ENCODE measurements at regions not wholly inside any gene's neighbourhood (a gene's known extent, or its start where the extent isn't known, plus 50 kb on each side); places are given as distances from the start of the nearest gene placed in this dataset.
"Not testable (repeated sequence)": the region's sequence is repeated elsewhere in the genome, so short reads cannot be mapped to it uniquely, and the experiment has no call there.

DNA sequence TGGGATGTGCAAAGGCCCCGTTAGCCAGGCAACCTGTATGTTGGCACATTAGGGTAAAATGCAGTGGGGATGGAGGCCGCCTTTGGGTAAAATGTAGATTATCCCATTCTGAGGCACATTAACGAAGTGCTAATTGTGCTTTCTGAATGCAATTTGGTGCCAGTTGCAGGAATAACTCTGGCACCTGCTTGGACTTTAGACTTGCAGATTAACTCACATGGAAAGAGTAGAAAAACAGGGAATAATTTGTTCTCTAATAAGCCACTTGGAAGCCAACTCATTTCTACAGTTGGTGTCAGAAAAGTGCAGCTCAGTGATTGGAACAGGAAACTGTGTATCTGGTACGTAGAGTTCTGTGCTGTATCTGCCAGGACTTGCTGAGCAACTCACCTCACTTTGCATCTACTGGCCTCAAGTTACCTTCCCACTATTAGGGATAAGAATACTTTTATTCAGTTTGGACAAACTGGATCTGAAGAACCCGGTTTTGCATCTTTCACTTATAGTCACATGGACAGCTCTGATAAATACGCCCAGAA, 377.4 kb upstream of the PODXL start:
- DNase-seq: no peak

DNA sequence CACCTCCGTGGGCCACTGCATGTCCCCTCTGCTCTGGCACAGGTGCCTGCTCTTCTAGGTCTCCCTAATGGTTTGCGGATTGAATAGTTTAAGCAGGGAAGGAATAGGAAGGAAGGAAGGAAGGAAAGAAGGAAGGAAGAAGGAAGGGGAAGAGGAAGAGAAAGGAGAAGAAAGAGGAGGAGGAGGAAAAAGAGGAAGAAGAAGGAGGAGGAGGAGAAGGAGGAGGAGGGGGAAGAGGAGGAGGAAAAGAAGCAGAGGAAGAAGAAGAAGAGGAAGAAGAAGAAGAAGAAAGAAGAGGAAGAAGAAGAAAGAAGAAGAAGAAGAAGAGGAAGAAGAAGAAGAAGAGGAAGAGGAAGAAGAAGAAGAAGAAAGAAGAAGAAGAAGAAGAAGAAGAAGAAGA, 376.8 kb upstream of the PODXL start:
- not testable (repeated sequence) for DNase-seq

DNA sequence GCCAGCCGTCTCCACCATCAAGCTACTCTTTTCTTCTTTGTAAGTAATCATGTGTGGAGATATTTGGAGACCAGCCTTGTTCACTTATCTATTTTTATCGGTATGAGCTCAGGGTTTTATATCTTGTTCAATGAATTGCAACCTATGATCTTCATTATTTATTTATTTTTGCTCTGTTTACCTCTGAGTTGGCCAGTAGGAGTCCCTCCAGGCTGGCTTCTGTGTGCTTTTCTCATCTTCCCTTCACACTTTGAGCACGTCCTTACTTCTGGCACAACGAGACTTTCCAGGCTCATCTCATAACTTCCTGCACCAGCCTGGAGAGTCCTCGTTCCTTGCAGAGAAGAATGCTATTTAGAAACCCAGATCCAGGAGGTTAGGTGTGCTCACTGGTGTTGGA, 375.8 kb upstream of the PODXL start:
- DNase-seq: no peak

DNA sequence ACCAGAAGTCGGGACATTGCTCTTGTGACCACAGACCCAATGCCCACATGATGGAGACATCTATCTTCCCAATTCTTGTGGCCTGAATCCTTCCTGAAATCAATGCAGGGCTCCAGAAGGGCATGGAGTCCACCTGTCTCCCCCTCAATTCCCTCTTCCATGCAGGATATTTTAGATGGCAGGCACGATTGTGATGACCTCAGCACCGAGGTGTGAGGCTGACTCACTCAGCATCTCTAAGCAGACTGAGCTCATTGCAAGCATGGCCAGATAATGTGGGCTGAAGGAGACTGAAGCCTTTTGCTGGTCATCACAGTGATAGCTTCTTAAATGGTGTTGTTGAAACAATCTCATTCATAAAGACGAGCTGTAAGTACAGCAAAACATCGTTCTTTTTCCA, 374.9 kb upstream of the PODXL start:
- no peak for DNase-seq

DNA sequence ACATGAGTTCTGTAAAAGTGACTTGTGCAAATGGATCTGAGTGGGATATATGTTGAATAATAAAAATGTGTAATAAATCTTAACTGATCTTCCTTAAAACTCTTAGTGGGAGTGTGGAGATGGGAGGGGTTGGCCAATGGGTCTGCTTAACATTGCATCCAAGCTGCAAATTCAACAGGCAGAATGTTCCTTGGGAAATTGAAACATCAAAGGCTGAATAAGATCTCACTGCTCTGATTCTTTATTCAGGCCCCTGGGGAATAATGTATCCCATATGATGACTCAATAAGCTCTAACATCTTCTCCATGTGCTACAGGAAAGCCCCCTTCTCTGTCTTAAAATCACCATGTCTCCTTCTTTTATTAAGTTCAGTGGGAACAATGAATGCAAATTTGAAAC, 373.2 kb upstream of the PODXL start:
- no peak for DNase-seq

DNA sequence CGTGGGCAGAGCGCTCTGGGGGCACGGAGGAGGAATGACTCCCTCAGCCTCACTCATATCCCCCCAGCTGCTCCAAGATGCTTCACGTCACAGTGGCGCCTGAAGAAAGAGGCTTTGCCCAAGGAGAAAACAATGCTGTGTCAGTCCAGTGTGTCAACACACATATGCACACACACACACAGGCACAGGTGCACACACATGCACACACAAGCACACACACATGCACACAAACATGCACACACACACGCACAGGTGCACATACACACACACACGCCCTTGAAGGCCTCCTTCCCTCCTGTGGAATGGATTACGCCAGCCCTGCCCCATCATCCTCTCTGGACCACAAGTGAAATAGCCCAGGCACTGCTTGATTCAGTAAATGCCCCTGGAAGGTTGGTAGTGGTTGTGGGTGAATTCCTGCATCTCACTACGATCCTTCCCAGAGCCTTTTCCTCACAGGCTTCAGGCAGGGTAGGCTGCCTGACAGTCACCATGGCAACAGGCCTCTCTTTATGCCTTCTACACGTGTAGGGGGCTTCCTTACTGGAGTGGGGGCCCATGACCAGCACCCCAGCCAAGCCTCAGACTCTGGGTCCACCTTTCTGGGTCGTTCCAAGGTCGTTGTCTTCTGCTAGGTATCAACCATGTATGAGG, 371.5 kb upstream of the PODXL start:
- no peak for DNase-seq

DNA sequence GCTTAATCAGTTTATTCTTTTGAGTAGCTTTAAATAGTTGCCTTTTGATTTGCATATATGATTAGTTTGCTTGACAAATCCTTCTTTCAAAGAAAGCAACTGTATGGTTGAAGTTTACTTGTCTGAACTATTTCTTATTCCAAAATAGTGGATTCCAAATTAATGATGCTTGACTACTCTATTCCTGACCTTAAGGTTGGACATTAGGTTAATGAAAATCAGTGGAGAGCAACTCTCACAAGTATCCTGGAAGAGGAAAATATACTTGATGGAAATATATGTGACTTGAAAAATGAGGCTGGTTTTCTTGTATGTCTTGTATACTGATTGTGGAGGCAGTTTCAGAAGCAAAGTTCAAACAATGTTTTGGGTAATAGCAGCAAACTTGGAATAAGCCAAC, 369.2 kb upstream of the PODXL start:
- no peak for DNase-seq

DNA sequence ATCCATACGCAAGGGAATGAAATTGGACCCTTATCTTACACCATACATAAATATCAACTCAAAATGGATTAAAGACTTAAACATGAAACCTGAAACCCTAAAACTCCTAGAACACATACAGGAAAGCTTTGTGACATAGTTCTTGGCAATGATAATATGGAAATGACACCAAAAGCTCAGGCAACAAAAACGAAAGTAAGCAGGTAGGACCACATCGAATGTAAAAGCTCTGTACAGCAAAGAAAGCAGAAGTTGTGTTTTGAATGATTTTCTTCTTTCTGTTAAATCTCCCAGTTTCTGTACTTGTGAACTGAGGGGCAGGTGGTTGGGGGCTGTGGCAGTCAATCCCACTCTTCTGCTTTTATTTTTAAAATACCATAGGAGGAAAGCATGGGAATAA, 368.4 kb upstream of the PODXL start:
- no peak for DNase-seq

DNA sequence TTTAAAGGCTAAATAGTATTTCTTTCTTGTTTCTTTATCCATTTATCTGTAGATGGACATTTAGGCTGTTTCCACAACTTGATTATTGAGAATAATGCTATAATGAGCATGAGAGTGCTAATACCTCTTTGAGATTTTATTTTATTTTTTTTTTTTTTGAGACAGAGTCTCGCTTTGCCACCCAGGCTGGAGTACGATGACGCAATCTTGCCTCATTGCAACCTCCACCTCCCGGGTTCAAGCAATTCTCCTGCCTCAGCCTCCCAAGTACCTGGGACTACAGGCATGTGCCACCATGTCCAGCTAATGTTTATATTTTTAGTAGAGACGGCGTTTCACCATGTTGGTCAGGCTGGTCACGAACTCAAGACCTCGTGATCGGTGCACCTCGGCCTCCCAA, 366.5 kb upstream of the PODXL start:
- DNase-seq: not testable (repeated sequence)

DNA sequence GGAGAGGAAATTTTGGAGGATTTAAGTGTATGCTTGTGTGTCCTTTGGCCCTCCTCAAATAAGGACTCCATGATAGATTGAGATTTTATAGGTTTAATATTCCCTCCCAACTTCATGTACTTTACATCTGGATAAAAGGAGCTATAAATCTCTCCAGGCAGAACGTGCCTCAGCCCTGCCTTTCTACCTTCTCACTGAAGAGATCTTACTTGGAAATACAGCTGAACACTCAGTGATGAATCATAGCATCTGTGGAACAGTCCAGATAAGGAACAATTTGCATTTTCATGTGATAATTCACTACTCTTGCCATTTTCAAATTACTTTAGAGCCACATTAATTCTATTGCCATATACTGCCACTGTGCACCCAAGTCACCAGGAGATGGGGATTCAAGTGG, 364.6 kb upstream of the PODXL start:
- DNase-seq: no peak

DNA sequence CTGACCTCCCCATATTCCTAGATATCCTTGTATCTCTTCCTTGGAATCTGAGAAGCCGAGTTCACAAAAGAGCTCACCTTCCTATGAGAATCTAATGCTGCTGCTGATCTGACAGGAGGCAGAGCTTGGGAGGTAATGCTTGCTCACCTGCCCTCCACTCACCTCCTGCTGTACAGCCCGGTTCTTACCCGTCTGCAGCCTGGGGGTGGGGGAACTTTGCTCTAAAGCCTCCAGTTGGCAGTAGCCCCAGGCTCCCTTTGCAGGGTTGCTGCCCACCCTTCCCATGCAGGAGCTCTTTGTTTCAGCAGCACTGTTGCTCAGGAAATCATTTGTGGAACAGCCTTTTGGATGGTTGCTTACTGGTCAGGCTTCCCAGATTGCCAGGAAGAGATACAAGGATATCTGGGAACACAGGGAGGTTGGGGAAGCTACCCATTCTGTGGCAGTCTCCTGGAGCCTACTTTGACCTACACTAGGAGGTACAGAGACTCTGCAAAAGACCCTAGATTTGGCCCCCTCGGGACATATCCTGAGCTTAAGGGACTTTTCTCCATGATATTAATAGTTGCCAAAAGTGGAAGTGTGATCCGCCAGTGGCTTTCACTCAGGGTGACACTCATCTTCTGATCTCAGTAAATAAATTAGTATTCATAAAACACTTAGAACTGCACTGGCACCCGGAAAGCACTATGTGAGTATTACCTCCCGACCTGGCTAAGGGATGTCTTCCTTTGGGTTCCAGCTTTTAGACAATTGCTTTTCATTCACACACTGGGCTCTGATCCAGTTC, 363.7 kb upstream of the PODXL start:
- no peak for DNase-seq

DNA sequence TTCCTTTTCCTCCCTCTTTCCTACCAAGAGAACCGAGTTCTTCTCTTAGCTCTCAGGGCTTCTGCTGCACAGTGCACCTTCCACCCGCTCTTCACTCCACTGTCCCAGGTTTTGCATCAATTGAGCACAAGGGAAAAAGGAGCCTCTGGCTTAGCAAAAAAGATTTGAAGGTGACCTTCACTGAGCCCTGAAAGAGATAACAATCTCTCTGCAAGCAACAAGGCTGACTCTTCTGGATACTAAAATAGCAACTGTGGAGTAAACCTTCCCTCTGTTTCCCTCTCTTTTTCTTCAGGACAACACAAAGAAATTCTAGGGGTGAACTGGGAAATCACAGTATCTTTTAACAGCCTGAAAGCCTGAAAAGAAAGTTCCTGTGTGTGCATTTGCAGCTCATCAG, 354.7 kb upstream of the PODXL start:
- DNase-seq: no peak

DNA sequence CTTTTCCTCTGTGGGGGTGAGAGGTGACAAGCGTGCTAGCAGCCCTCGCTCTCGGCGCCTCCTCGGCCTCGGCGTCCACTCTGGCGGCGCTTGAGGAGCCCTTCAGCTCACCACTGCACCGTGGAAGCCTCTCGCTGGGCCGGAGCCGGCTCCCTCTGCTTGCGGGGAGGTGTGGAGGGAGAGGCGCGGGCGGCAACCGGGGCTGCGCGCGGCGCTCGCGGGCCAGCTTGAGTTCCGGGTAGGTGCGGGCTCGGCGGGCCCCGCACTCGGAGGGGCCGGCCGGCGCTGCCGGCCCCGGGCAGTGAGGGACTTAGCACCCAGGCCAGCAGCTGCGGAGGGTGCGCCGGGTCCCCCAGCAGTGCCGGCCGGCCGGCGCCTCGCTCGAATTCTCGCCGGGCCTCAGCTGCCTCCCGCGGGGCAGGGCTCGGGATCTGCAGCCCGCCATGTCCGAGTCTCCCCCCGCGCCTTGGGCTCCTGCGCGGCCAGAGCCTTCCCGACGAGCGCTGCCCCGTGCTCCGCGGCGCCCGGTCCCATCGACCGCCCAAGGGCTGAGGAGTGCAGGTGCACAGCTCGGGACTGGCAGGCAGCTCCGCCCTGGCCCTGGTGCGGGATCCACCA, 352.8 kb upstream of the PODXL start:
- DNase-seq: no peak

DNA sequence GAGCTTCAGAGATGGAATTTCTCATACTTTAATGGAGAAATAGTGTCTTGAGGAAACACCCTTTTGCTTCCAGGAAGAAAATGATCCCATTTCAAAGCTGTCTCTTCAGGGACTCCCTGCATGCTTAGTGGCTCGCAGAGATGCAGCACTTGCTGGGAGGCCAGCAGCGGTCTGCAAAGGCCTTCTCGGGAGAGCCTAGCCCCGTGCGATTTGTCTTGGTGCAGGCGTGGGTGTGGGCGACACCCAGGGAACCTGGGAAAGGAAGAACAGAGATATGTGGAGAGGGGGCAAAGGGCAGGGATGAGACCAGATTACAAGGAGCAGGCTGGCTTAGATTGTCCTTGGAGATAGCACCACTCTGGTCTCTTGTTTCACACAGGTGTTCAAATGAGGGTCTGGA, 352.3 kb upstream of the PODXL start:
- no peak for DNase-seq

DNA sequence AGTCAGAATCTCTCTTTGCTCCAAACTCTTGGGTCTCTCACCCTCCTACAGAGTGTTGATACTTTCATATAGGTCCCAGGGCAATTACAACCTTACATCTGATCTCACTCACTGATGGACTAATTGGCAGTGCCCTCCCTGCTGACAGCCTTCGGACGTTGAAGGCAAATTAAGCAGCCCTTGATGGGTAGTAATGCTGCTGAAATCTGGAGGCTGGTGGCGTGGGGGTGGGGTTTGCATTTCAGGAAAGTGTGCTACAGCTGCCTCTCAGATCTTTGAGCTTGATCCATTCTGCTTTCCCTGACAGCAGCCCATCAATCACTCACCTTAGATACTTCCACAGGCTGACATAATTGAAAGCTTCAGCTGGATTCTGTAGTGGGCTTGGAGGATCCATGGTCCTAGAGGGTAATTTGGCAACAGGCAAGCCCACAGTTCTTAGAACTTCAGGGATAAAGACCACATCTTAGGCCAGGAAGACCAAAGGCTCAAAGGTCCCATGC, 349.1 kb upstream of the PODXL start:
- DNase-seq: no peak

DNA sequence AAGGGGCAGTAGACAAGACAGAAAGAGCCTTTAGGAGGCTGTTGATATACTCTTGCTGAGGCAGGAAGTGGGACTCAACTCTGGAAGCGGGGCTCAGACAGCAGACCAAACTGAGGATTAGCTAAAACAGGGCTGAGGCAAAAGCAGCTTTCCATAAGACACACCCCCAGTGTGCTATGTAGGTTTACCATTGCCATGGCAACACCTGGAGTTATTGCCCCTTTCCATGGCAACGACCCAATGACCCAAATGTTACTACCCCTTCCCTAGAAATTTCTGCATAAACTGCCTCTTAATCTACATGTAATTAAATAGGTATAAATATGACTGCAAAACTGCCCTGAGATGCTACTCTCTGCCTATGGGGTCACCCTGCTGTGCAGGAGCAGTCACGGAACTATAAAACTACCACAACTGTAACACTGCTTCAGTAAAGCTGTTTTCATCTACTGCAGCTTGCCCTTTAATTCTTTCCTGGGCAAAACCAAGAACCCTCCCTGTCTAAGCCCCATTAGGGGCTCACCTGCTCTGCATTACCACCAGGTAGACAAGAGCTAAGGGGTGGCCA, 348.4 kb upstream of the PODXL start:
- no peak for DNase-seq

DNA sequence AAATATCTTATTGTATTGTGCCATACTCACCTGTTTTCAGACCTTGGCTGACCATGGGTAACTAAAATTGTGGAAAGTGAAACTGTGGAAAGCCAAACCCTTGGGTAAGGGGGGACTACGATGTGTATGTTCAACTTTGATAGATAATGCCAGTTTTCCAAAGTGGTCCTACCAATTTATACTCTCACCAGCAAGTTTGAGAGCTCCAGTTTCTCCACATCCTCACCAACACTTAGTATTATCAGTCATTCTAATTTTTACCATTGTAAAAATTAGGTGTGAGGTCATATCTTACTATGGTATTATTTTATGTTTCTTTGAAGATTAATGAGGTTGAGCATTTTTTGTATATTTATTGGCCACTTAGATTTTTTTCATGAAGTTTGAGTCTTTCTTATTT, 346.9 kb upstream of the PODXL start:
- DNase-seq: no peak

DNA sequence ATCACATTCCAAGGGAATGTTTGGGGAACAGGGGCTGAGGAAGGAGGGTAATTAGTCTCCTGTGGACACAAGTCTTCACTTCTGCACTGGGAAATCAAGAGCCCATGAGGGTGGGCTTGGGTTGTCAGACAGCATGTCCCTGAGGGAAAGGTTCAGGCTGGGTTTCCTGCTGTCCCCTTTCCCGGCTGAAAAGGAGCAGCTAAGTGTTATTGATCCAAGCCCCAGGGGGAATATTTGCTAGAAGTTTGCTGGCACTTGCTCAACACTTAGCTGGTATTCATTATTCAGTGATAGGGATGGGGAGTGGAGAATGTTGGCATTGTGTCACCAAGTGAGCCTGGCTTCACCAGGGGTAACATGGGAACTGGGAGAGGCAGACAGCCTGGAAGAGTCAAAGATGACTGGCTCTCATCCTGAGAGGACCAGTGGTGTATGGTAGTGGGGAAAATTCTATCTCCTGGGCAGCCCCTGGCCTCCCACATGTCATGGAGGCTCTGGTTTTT, 344.4 kb upstream of the PODXL start:
- no peak for DNase-seq

DNA sequence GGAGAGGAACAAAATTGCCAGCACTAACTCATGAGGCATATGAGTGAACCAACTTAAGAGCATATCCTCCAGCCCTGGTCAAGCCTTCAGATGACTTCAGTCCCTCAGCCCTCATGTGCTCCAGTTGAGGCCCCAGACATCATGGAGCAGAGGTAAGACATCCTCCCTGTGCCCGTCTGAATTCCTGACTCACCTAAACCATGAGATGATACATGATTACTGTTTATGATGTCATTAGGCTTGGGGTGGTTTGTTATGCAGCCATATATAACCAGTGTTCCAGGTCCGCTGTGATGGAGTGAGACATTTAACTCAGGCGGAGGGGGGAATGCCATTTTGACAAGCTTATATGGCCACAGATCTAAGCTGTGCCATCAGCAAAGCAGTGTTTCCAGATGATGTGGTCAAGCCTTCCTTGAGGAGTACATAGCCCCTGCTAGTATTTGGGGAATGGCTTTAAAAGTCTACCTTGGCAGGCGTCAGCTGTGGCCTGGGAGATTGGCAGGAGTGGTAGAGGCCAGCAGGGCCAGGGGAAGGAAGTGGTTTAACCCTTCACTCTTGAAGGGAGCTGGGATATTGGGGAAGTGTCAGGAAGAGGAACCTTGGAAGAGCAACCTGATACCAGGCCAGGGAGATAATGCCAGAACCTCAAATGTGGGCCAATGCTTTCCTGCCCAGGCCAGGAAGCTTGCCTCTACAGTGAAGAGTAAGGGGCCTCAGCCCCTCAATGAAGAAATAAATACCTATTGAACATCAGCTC, 343.0 kb upstream of the PODXL start:
- no peak for DNase-seq

DNA sequence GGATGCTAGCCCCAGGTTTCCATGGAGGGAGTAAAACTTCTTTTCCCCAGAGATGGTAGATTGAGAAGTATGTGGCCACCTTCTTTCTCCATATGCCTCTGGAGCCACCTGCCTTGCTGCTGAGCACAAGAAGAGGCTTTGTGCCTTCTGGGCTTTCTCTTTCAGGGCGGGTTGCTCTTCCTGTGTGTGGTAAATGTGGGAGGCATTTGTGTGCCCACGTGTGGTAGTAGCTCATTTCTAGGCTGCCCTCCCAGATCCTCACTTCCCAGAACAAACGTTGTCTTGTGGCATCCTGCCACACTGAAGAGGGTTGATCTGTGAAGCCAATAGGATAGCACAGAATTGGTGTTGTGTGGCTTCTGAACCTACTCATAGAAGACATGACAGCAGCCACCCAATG, 342.0 kb upstream of the PODXL start:
- no peak for DNase-seq

DNA sequence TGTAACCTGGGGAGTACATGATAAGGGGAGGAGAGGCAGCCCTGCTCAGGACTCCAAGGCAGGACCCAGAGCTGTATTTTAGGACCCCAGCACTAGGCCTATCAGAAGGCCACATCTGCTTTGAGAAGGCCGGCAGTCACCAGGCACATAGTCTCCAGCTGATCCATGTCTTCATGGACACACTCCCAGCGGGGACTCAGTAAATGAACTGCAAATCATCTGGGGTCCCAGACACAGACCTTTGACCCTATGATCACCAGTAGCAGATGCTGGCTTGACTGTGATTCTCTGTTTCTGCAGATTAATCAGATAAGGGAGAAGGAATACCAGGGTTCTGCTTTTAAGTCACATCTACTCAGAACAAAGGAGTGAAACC, 341.4 kb upstream of the PODXL start:
- no peak for DNase-seq

DNA sequence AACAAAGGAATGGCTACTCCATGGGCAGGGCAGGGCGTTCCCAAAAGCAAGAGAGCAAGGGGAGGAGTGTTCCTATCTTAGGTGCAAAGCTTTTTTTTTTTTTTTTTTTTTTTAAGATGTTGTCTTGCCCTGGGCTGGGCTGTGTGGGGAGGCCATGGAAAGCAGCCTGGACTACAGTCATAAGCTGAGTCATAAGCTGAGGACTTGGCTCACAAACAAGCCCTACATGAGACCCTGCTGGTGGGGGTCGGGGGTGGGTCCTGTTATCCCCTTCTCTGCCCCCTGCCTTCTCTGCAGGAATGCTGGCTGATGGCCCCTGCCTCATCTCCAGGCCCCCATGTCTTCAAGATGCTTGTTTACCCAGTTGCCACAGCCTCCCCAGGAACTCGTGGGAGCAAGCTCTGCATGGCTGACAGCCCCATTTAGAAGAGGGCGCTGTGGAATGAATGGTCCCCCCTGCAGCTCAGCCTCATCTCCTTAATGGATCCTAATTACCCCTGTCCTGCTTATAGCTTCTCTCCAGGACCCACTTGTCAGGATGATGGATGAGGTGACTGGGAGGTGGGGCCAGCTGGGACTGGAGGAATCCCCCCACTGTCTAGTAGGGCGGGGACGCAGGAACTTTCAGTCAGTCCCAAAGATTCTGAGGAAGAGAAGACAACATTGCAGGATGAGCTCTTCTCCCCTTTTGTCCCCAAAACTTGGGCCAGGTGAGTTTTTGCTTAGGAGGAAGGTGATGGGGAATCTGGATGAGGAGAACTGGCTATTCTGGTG, 340.8 kb upstream of the PODXL start:
- peak in 1 of 2 experiments; percentile 24 for DNase-seq
